ENCODE measurements at regions not wholly inside any gene's neighbourhood (a gene's known extent, or its start where the extent isn't known, plus 50 kb on each side); places are given as distances from the start of the nearest gene placed in this dataset.

- no TSS peak for BruUV-seq (replicated peaks)
- intact Hi-C loops (cut with micrococcal nuclease), result no loop called here
- ATAC-seq, result no peak
- Histone ChIP-seq H3K4me2 (ENCODE audit: low read length) (no peak overlapping the region), H3K4me1 (ENCODE audit: control insufficient read depth in 1 of 2, insufficient read depth in 2 of 2, low read length in 2 of 2) (no peaks in the 10 kb centered on the region), H3K4me3 (replicated peaks in 1 of 2; ENCODE audit: low read depth in 1 of 2, low read length in 2 of 2) (no peak overlapping the region), H4K20me1 (ENCODE audit: insufficient read depth) (no peaks in the 10 kb centered on the region), H3K36me3 (ENCODE audit: control insufficient read depth in 1 of 2, insufficient read depth in 2 of 2, low read length in 2 of 2) (no peaks in the 10 kb centered on the region), H3K9me2 (ENCODE audit: insufficient read depth) (0 out of 2 replicates have a peak, but pooled peaks cover 5% of the 10 kb centered on the region), H3K9me3 (ENCODE audit: control insufficient read depth in 1 of 2, insufficient read depth in 1 of 2, low read depth in 1 of 2, low read length in 2 of 2) (no peaks in the 10 kb centered on the region), H2AFZ (ENCODE audit: low read depth, low read length, poor library complexity, severe bottlenecking) (no peak overlapping the region), H3K27me3 (ENCODE audit: insufficient read depth, low read length) (no peaks in the 10 kb centered on the region), H3K27ac (ENCODE audit: low read depth, low read length) (no peak overlapping the region), H3K79me2 (ENCODE audit: insufficient read depth, low read length) (no peaks in the 10 kb centered on the region), H3K9ac (ENCODE audit: low read length) (no peak overlapping the region)
- ChIA-PET RAD21 (ENCODE audit: low non-redundant PET in 1 of 2, low total read pairs in 2 of 2, uncharacterized antibody in 2 of 2, unreplicated experiment in 2 of 2) (no interaction called here), POLR2A (no interaction called here), CTCF (no interaction called here)
- no peak for DNase-seq (ENCODE audit: low read depth, low spot score)
- TF ChIP-seq ZNF274 (IDR thresholded peaks at IDR 0.05; ENCODE audit: low read depth, low read length) (no peak), YY1 (IDR thresholded peaks at IDR 0.05; ENCODE audit: extremely low read depth, insufficient replicate concordance, low read depth, low read length) (no peak), SIN3A (IDR thresholded peaks at IDR 0.05; ENCODE audit: low read depth) (no peak), RAD21 (IDR thresholded peaks at IDR 0.05; ENCODE audit: low read depth) (no peak), CBX3 (IDR thresholded peaks at IDR 0.05; ENCODE audit: low read depth) (no peak), MAX (IDR thresholded peaks at IDR 0.05) (no peak), POLR2A (IDR thresholded peaks at IDR 0.05; ENCODE audit: borderline replicate concordance, extremely low read depth, insufficient read depth, insufficient read length) (no peak), REST (IDR thresholded peaks at IDR 0.05; ENCODE audit: low read depth) (no peak), EZH2 (IDR thresholded peaks at IDR 0.05) (no peak), TCF7L2 (IDR thresholded peaks at IDR 0.05; ENCODE audit: borderline replicate concordance, extremely low read depth, insufficient read depth, insufficient read length) (no peak), POLR2AphosphoS5 (IDR thresholded peaks at IDR 0.05; ENCODE audit: low read depth, low read length) (no peak), CTCF (IDR thresholded peaks at IDR 0.05 in 2 of 3, conservative IDR thresholded peaks at IDR 0.05 in 1 of 3; ENCODE audit: borderline replicate concordance in 1 of 3, insufficient read depth in 1 of 3, low read depth in 2 of 3, low read length in 2 of 3) (no peak), FOSL1 (IDR thresholded peaks at IDR 0.05; ENCODE audit: low read depth) (no peak), SRF (IDR thresholded peaks at IDR 0.05; ENCODE audit: low read depth) (no peak), EZH2phosphoT487 (IDR thresholded peaks at IDR 0.05; ENCODE audit: borderline replicate concordance) (no peak), ELF1 (IDR thresholded peaks at IDR 0.05; ENCODE audit: borderline replicate concordance, low read depth) (no peak), SP1 (IDR thresholded peaks at IDR 0.05; ENCODE audit: low read depth) (no peak)
- TF ChIP-seq, protein P1, sequence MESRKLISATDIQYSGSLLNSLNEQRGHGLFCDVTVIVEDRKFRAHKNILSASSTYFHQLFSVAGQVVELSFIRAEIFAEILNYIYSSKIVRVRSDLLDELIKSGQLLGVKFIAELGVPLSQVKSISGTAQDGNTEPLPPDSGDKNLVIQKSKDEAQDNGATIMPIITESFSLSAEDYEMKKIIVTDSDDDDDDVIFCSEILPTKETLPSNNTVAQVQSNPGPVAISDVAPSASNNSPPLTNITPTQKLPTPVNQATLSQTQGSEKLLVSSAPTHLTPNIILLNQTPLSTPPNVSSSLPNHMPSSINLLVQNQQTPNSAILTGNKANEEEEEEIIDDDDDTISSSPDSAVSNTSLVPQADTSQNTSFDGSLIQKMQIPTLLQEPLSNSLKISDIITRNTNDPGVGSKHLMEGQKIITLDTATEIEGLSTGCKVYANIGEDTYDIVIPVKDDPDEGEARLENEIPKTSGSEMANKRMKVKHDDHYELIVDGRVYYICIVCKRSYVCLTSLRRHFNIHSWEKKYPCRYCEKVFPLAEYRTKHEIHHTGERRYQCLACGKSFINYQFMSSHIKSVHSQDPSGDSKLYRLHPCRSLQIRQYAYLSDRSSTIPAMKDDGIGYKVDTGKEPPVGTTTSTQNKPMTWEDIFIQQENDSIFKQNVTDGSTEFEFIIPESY (IDR thresholded peaks at IDR 0.05; ENCODE audit: extremely low read depth, insufficient replicate concordance, low read length), result no peak
- TF ChIP-seq, protein P2, sequence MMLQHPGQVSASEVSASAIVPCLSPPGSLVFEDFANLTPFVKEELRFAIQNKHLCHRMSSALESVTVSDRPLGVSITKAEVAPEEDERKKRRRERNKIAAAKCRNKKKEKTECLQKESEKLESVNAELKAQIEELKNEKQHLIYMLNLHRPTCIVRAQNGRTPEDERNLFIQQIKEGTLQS (IDR thresholded peaks at IDR 0.05), result no peak
These were observed 73.9 kb upstream of the TNFSF4 start for GRCh38 chr1:173280899-173281660.
